ENCODE measurements at regions not wholly inside any gene's neighbourhood (a gene's known extent, or its start where the extent isn't known, plus 50 kb on each side); places are given as distances from the start of the nearest gene placed in this dataset.

DNA sequence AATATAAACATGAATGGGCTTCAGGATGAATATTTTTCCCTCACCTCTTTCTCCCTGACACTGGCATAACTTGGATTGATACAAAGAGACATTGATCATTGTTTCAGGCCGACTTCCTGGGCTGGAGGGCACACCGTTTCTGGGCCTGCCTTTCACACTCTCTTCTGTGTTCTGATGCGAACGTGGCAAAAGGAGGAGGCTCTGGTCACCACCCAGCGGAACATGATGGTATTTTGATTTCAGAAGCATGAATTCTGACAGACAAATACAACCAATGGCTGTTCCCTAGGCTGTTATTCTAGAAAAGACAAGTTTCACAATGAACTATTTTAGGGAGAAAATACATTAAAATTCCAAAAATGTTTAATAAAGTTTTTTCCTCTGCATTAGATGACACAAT is 534.5 kb upstream of the MKI67 start:
- DNase-seq: no peak
- no peak for TF ChIP-seq POLR2A (IDR thresholded peaks at IDR 0.05)
- TF ChIP-seq, protein P1, sequence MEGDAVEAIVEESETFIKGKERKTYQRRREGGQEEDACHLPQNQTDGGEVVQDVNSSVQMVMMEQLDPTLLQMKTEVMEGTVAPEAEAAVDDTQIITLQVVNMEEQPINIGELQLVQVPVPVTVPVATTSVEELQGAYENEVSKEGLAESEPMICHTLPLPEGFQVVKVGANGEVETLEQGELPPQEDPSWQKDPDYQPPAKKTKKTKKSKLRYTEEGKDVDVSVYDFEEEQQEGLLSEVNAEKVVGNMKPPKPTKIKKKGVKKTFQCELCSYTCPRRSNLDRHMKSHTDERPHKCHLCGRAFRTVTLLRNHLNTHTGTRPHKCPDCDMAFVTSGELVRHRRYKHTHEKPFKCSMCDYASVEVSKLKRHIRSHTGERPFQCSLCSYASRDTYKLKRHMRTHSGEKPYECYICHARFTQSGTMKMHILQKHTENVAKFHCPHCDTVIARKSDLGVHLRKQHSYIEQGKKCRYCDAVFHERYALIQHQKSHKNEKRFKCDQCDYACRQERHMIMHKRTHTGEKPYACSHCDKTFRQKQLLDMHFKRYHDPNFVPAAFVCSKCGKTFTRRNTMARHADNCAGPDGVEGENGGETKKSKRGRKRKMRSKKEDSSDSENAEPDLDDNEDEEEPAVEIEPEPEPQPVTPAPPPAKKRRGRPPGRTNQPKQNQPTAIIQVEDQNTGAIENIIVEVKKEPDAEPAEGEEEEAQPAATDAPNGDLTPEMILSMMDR (IDR thresholded peaks at IDR 0.05): no peak
- intact Hi-C loops (cut with DNase I): no loop called here
- 65 to 72% (median 68%) methylated on average over 5 of the region's 5 CpGs for WGBS, 4 donors
- no peak for ATAC-seq
- Histone ChIP-seq H3K4me1 (no peaks in the 10 kb centered on the region), H3K27ac (no peak overlapping the region), H3K9me3 (peaks cover 0 to 15% (median 2%) of the 10 kb centered on the region in 12 donors), H3K36me3 (no peaks in the 10 kb centered on the region), H3K4me3 (no peak overlapping the region), H3K27me3 (peaks cover 0 to 6% (median 0%) of the 10 kb centered on the region in 9 donors)

- H3K4me1 ChIP-seq: no peaks in the 10 kb centered on the region
- H3K4me3 ChIP-seq: no peak overlapping the region
- no peaks in the 10 kb centered on the region for H3K36me3 ChIP-seq
- intact Hi-C loops (cut with DNase I): no loop called here
- TF ChIP-seq, protein P1 (IDR thresholded peaks at IDR 0.05): no peak
- no peak for TF ChIP-seq POLR2A (IDR thresholded peaks at IDR 0.05)
- ATAC-seq (no peak), DNase-seq (no peak)
- H3K27ac ChIP-seq: no peak overlapping the region
- peaks cover 0 to 6% (median 0%) of the 10 kb centered on the region in 9 donors for H3K27me3 ChIP-seq
- H3K9me3 ChIP-seq: peaks cover 0 to 15% (median 2%) of the 10 kb centered on the region in 12 donors
- WGBS, 4 donors: 93 to 94% (median 93%) methylated on average over 7 of the region's 7 CpGs
Observed at GRCh38 chr10:128661404-128662197, 535.4 kb upstream of the MKI67 start.

DNA sequence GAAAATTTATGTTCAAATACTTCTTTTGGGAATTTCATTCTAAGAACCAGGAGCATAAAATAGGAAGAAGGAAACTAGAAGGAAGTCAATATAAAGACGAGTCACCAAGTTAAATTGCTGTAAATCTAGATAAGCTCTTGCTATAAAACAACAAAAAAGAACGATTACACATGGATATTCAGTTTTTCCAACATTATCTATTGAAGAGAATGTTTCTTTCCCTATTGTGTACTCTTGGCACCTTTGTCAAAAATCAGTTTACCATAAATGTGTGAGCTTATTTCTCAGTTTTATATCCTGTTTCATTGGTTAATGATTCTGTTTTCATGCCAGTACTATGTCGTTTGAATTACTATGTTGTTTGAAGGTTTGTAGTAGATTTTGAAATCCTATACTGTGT is 536.3 kb upstream of the MKI67 start:
- intact Hi-C loops (cut with DNase I): no loop called here

DNA sequence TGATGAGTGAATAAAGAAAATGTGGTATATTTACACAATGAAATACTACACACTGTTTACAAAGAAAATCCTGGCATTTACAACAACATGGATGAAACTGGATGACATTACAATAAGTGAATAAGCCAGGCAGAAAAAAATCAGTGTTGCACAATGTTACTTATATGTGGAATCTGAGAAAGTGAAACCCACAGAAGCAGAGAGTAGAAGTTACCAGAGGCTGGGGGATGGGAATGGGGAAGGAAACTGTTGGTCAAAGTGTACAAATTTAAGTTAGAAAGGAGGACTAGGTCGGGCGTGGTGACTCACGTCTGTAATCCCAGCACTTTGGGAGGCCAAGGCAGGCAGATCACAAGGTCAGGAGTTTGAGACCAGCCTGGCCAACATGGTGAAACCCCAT is 538.5 kb upstream of the MKI67 start:
- peaks cover 0 to 19% (median 2%) of the 10 kb centered on the region in 12 donors for H3K9me3 ChIP-seq
- no peak overlapping the region for H3K4me3 ChIP-seq
- WGBS, 4 donors: 71 to 81% (median 77%) methylated on average over 3 of the region's 3 CpGs
- H3K27me3 ChIP-seq: peaks cover 0 to 5% (median 0%) of the 10 kb centered on the region in 9 donors
- TF ChIP-seq, protein P1 (IDR thresholded peaks at IDR 0.05): no peak
- TF ChIP-seq POLR2A (IDR thresholded peaks at IDR 0.05): no peak
- intact Hi-C loops (cut with DNase I): no loop called here
- no peak overlapping the region for H3K27ac ChIP-seq
- H3K4me1 ChIP-seq: no peaks in the 10 kb centered on the region
- DNase-seq (no peak), ATAC-seq (no peak)
- H3K36me3 ChIP-seq: no peaks in the 10 kb centered on the region

More for the DNA sequence above, 536.3 kb upstream of the MKI67 start:
- no peaks in the 10 kb centered on the region for H3K4me1 ChIP-seq
- H3K4me3 ChIP-seq: no peak overlapping the region
- no peak overlapping the region for H3K27ac ChIP-seq
- no peak for ATAC-seq
- peaks cover 0 to 6% (median 0%) of the 10 kb centered on the region in 9 donors for H3K27me3 ChIP-seq
- TF ChIP-seq POLR2A (IDR thresholded peaks at IDR 0.05): no peak
- TF ChIP-seq, protein P1 (IDR thresholded peaks at IDR 0.05): no peak
- WGBS, 4 donors: 60 to 69% (median 64%) methylated on average over 3 of the region's 3 CpGs
- no peaks in the 10 kb centered on the region for H3K36me3 ChIP-seq
- no peak for DNase-seq
- H3K9me3 ChIP-seq: peaks cover 0 to 15% (median 2%) of the 10 kb centered on the region in 12 donors
